H1 (cell line): ENCODE measurements at regions not wholly inside any gene's neighbourhood (a gene's known extent, or its start where the extent isn't known, plus 50 kb on each side); places are given as distances from the start of the nearest gene placed in this dataset.

Experiments used
- CTCF ChIA-PET: fragments of 300-600 bp; sonication (Branson Sonifier 250); formaldehyde crosslinking; loops from one replicate; lab custom pipeline; 2021; ENCODE audit not compliant: partially characterized antibody; lab: Charles Lee
- POLR2A ChIA-PET: fragments of 300-600 bp; sonication (Branson Sonifier 250); formaldehyde crosslinking; loops from one replicate; lab custom pipeline; 2021; ENCODE audit warnings: inconsistent platforms; ENCODE audit not compliant: partially characterized antibody; lab: Charles Lee
- DNase-seq, 2 experiments: peaks; one replicate each; pipeline versions ENCODE4 v3.0.0 to v3.0.0-alpha.2; 2010 to 2022; ENCODE audit warnings: low spot score in 2 of 2, low read depth in 1 of 2, mixed read lengths in 1 of 2
- FAIRE-seq: peaks from 2 replicates; lab custom pipeline; 2011; peaks lifted over from hg19 to GRCh38; lab: Jason Lieb, UNC
- H2AFZ ChIP-seq: 2 replicates; pipeline ENCODE4 v1.8.1; 2012; ENCODE audit warnings: low read length, inconsistent platforms
- H2AK5ac ChIP-seq: 2 replicates; pipeline ENCODE4 v1.6.1; 2013; ENCODE audit warnings: low read depth, low read length
- H2BK120ac ChIP-seq: replicated peaks from 2 replicates; pipeline ENCODE3; 2013; ENCODE audit warnings: low read depth, low read length, inconsistent platforms
- H2BK12ac ChIP-seq: 2 replicates; pipeline ENCODE4 v1.6.1; 2013; ENCODE audit warnings: low read depth, low read length
- H2BK15ac ChIP-seq: 2 replicates; pipeline ENCODE4 v1.6.1; 2013; ENCODE audit warnings: low read length
- H2BK20ac ChIP-seq: 2 replicates; pipeline ENCODE4 v1.6.1; 2013; ENCODE audit warnings: low read length
- H2BK5ac ChIP-seq: 2 replicates; pipeline ENCODE4 v1.6.1; 2013; ENCODE audit warnings: low read depth, low read length
- H3K14ac ChIP-seq: 2 replicates; pipeline ENCODE4 v1.6.1; 2013; ENCODE audit warnings: inconsistent platforms; ENCODE audit not compliant: insufficient read length
- H3K18ac ChIP-seq: 2 replicates; pipeline ENCODE4 v1.6.1; 2013; ENCODE audit warnings: low read length; ENCODE audit errors: extremely low read depth
- H3K23ac ChIP-seq: 2 replicates; pipeline ENCODE4 v1.6.1; 2013; ENCODE audit warnings: inconsistent platforms; ENCODE audit not compliant: insufficient read length
- H3K23me2 ChIP-seq: 2 replicates; pipeline ENCODE4 v1.6.1; 2013; ENCODE audit warnings: low read depth, low read length
- H3K27ac ChIP-seq: 2 replicates; pipeline ENCODE4 v1.6.1; 2011; ENCODE audit warnings: low read depth, low read length, inconsistent platforms
- H3K27me3 ChIP-seq, 4 experiments: replicated peaks in 1 of 4; 1 replicate in 1 of 4; 2 replicates in 3 of 4; pipeline versions ENCODE4 v1.6.1 to v1.8.1; 2011 to 2013; ENCODE audit warnings: low read length in 3 of 4, mild to moderate bottlenecking in 3 of 4, inconsistent platforms in 2 of 4, mixed read lengths in 2 of 4, moderate library complexity in 1 of 4; ENCODE audit not compliant: control insufficient read depth in 3 of 4, insufficient read depth in 3 of 4; ENCODE audit errors: extremely low read depth in 1 of 4
- H3K36me3 ChIP-seq, 4 experiments: 2 replicates each; pipeline versions ENCODE4 v1.6.1 to v1.8.1; 2011 to 2013; ENCODE audit warnings: mild to moderate bottlenecking in 4 of 4, low read length in 3 of 4, moderate library complexity in 2 of 4, control low read depth in 1 of 4, inconsistent platforms in 1 of 4; ENCODE audit not compliant: insufficient read depth in 4 of 4, control insufficient read depth in 2 of 4
- H3K4ac ChIP-seq: replicated peaks from 2 replicates; pipeline ENCODE3; 2013; ENCODE audit warnings: low read length, low read depth, mixed read lengths, inconsistent platforms; ENCODE audit not compliant: insufficient read length
- H3K4me1 ChIP-seq, 4 experiments: replicated peaks in 1 of 4; 1 replicate in 1 of 4; 2 replicates in 3 of 4; pipeline versions ENCODE4 v1.6.1 to v1.8.1; 2011 to 2013; ENCODE audit warnings: low read length in 3 of 4, inconsistent platforms in 2 of 4, mixed read lengths in 1 of 4; ENCODE audit not compliant: insufficient read depth in 4 of 4, control insufficient read depth in 3 of 4
- H3K4me2 ChIP-seq, 2 experiments: 2 replicates each; pipeline versions ENCODE4 v1.6.1 to v1.8.1; 2011 to 2013; ENCODE audit warnings: low read depth in 2 of 2, low read length in 2 of 2, control low read depth in 1 of 2, inconsistent platforms in 1 of 2, mild to moderate bottlenecking in 1 of 2; ENCODE audit not compliant: insufficient read depth in 1 of 2
- H3K4me3 ChIP-seq, 4 experiments: fragments of 200-600, 300-600 bp in 1 of 4; sonication (generic), shearing (Covaris generic), sonication (Bioruptor Twin) in 1 of 4; 2 replicates each; pipeline versions ENCODE4 v1.5.1 to v1.8.1; 2011 to 2016; ENCODE audit warnings: low read length in 4 of 4, low read depth in 3 of 4, control low read depth in 2 of 4, inconsistent platforms in 2 of 4, mild to moderate bottlenecking in 2 of 4, mixed read lengths in 1 of 4, moderate library complexity in 1 of 4; ENCODE audit not compliant: insufficient read depth in 2 of 4; ENCODE audit errors: extremely low read depth in 1 of 4
- H3K56ac ChIP-seq: replicated peaks from 2 replicates; pipeline ENCODE3; 2013; ENCODE audit warnings: low read depth, mild to moderate bottlenecking, mixed read lengths, low read length, inconsistent platforms; ENCODE audit not compliant: insufficient read length
- H3K79me1 ChIP-seq: 2 replicates; pipeline ENCODE4 v1.6.1; 2013; ENCODE audit warnings: low read depth, low read length, control low read depth
- H3K79me2 ChIP-seq, 2 experiments: 2 replicates each; pipeline versions ENCODE4 v1.6.1 to v1.8.1; 2012 to 2013; ENCODE audit warnings: low read length in 2 of 2, mild to moderate bottlenecking in 2 of 2, inconsistent platforms in 1 of 2; ENCODE audit not compliant: insufficient read depth in 2 of 2, control insufficient read depth in 1 of 2
- H3K9ac ChIP-seq, 4 experiments: replicated peaks in 1 of 4; 1 replicate in 1 of 4; 2 replicates in 3 of 4; pipeline versions ENCODE4 v1.6.1 to v1.8.1; 2011 to 2013; ENCODE audit warnings: low read depth in 3 of 4, low read length in 3 of 4, control low read depth in 2 of 4, mild to moderate bottlenecking in 2 of 4, moderate library complexity in 2 of 4, inconsistent platforms in 1 of 4; ENCODE audit errors: extremely low read depth in 1 of 4
- H3K9me3 ChIP-seq, 2 experiments: 2 replicates each; pipeline versions ENCODE4 v1.6.1 to v1.8.1; 2012 to 2013; ENCODE audit warnings: mild to moderate bottlenecking in 2 of 2, moderate library complexity in 2 of 2, control low read depth in 1 of 2, inconsistent platforms in 1 of 2, low read depth in 1 of 2, low read length in 1 of 2, mixed read lengths in 1 of 2; ENCODE audit not compliant: insufficient read depth in 2 of 2
- H4K20me1 ChIP-seq, 2 experiments: replicated peaks in 1 of 2; 2 replicates each; pipeline versions ENCODE3 to v1.8.1; 2011 to 2013; ENCODE audit warnings: inconsistent platforms in 2 of 2, low read length in 2 of 2, mild to moderate bottlenecking in 1 of 2; ENCODE audit not compliant: insufficient read depth in 2 of 2, control insufficient read depth in 1 of 2
- H4K5ac ChIP-seq: 2 replicates; pipeline ENCODE4 v1.6.1; 2013; ENCODE audit warnings: low read length, low read depth, mixed read lengths, inconsistent platforms; ENCODE audit not compliant: insufficient read length
- H4K8ac ChIP-seq: 2 replicates; pipeline ENCODE4 v1.8.0; 2013; ENCODE audit warnings: mild to moderate bottlenecking, moderate library complexity, low read length, inconsistent platforms; ENCODE audit not compliant: insufficient read depth; ENCODE audit errors: extremely low read depth
- H4K91ac ChIP-seq: replicated peaks from 2 replicates; pipeline ENCODE3; 2013; ENCODE audit warnings: low read length, mixed read lengths, inconsistent platforms; ENCODE audit not compliant: insufficient read length
- CBX8 ChIP-seq: fragments of 300-800, 300-1000 bp; sonication (generic); IDR thresholded peaks from 2 replicates; pipeline ENCODE4 v1.7.1; 2016; ENCODE audit warnings: low read depth, low read length, borderline replicate concordance
- EGR1 ChIP-seq: IDR thresholded peaks from 2 replicates; pipeline ENCODE4 v1.6.1; 2011; ENCODE audit warnings: low read depth, low read length, borderline replicate concordance
- FOSL1 ChIP-seq: IDR thresholded peaks from 2 replicates; pipeline ENCODE4 v1.6.1; 2011; ENCODE audit warnings: mild to moderate bottlenecking, low read depth, low read length, moderate library complexity; ENCODE audit not compliant: insufficient read depth
- GABPA ChIP-seq: IDR thresholded peaks from 2 replicates; pipeline ENCODE4 v1.6.1; 2011; ENCODE audit warnings: mild to moderate bottlenecking, low read length, moderate library complexity, borderline replicate concordance; ENCODE audit not compliant: insufficient read depth
- GTF2F1 ChIP-seq: IDR thresholded peaks from 2 replicates; pipeline ENCODE4 v1.6.1; 2012; ENCODE audit warnings: low read depth, low read length, improper control_type of control experiment, borderline replicate concordance
- JUND ChIP-seq: IDR thresholded peaks from 2 replicates; pipeline ENCODE4 v1.6.1; 2011; ENCODE audit warnings: mild to moderate bottlenecking, improper control_type of control experiment, low read length
- KDM5A ChIP-seq: fragments of 200-600 bp; IDR thresholded peaks from 2 replicates; pipeline ENCODE4 v1.7.1; 2012; ENCODE audit warnings: mild to moderate bottlenecking, low read length, inconsistent platforms, mixed read lengths
- POLR2A ChIP-seq, 2 experiments: IDR thresholded peaks; 1 replicate in 1 of 2; 2 replicates in 1 of 2; pipeline ENCODE4 v1.6.1; 2011; ENCODE audit warnings: low read depth in 2 of 2, low read length in 2 of 2, mild to moderate bottlenecking in 2 of 2; ENCODE audit errors: control extremely low read depth in 1 of 2
- RBBP5 ChIP-seq: IDR thresholded peaks from 2 replicates; pipeline ENCODE4 v1.7.1; 2012; ENCODE audit warnings: low read depth, mild to moderate bottlenecking, inconsistent platforms, low read length, moderate library complexity, borderline replicate concordance
- RNF2 ChIP-seq: fragments of 200-900, 300-1000 bp; sonication (generic); IDR thresholded peaks from 2 replicates; pipeline ENCODE4 v1.7.1; 2016; ENCODE audit warnings: borderline replicate concordance, low read depth, mild to moderate bottlenecking, antibody characterized with exemption, low read length; ENCODE audit not compliant: poor library complexity, severe bottlenecking; ENCODE audit errors: missing control alignments
- SIX5 ChIP-seq: IDR thresholded peaks from 2 replicates; pipeline ENCODE4 v1.6.1; 2011; ENCODE audit warnings: mild to moderate bottlenecking, low read depth, low read length
- SP1 ChIP-seq: IDR thresholded peaks from 2 replicates; pipeline ENCODE4 v1.6.1; 2011; ENCODE audit warnings: low read depth, low read length
- SP4 ChIP-seq: IDR thresholded peaks from 2 replicates; pipeline ENCODE4 v1.6.1; 2012; ENCODE audit warnings: low read length, inconsistent platforms
- SUZ12 ChIP-seq: fragments of 200-600 bp; sonication (generic); IDR thresholded peaks from 2 replicates; pipeline ENCODE4 v1.6.1; 2012; ENCODE audit warnings: mild to moderate bottlenecking, inconsistent platforms, low read length, moderate library complexity, mixed read lengths
- TCF12 ChIP-seq: IDR thresholded peaks from 2 replicates; pipeline ENCODE4 v1.6.1; 2011; ENCODE audit warnings: low read depth, mild to moderate bottlenecking, low read length
- WGBS, 2 experiments: shearing (Covaris generic) in 1 of 2; methylation state at CpG; one replicate each; pipeline versions ENCODE4 v1.1.6 to v1.1.7; 2013 to 2015; ENCODE audit warnings: low lambda C conversion rate in 2 of 2, mixed read lengths in 2 of 2, inconsistent platforms in 1 of 2, low coverage in 1 of 2, missing lambda C conversion rate in 1 of 2; ENCODE audit not compliant: insufficient replicate concordance in 2 of 2, insufficient coverage in 1 of 2, insufficient read length in 1 of 2; ENCODE audit errors: extremely low coverage in 1 of 2, missing lambda C conversion rate in 1 of 2; 5-methylcytosine and 5-hydroxymethylcytosine counted together
- TF ChIP-seq, protein P1 (sequence below): IDR thresholded peaks from 2 replicates; pipeline ENCODE4 v1.6.1; 2011; ENCODE audit warnings: low read depth, mild to moderate bottlenecking, low read length; ENCODE audit not compliant: insufficient read depth

DNA sequence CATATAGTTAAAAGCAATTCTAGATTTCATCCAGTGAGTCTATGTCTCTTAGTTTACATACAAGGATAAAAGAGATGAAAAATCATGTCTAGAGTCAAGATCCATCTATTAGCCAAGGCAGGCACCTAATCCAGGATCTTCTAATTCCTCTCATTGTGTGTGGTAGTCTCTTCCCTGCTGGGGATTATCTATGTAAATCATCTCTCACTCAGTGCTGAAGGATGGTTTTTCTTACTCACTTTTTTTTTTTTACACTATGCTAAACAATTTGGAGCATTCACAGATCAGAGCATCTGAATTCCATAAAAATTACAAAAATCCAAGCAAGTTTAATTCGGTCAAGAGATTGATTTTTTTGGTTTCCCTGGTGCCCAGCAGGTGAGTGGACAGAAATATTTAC is 154.9 kb upstream of the GDNF start:
- POLR2A ChIA-PET, result no interaction called here
- no peak overlapping the region for H4K8ac ChIP-seq
- FAIRE-seq, result no peak
- no peak overlapping the region for H3K4me3 ChIP-seq
- H3K18ac ChIP-seq, result no peak overlapping the region
- H3K9me3 ChIP-seq, result no peaks in the 10 kb centered on the region
- H2BK120ac ChIP-seq, result no peak overlapping the region
- H3K79me2 ChIP-seq, result no peaks in the 10 kb centered on the region
- H3K4me1 ChIP-seq, result no peaks in the 10 kb centered on the region; a peak in 1 of 7 replicates
- no peak overlapping the region for H3K27ac ChIP-seq
- no peak overlapping the region for H2BK15ac ChIP-seq
- no peak overlapping the region for H3K9ac ChIP-seq
- H2BK5ac ChIP-seq, result no peak overlapping the region
- no peak overlapping the region for H2AFZ ChIP-seq
- H3K79me1 ChIP-seq, result no peaks in the 10 kb centered on the region
- H4K91ac ChIP-seq, result no peak overlapping the region
- H3K36me3 ChIP-seq, result no peaks in the 10 kb centered on the region
- DNase-seq, result no peak
- WGBS, 2 experiments, result 100% methylated on average over 1 of the region's 1 CpG; no CpG with 5 or more reads in 1 of the 2 experiments
- CTCF ChIA-PET, result no interaction called here
- H2BK12ac ChIP-seq, result no peak overlapping the region
- H3K27me3 ChIP-seq, result no peaks in the 10 kb centered on the region
- H2AK5ac ChIP-seq, result no peak overlapping the region
- H4K5ac ChIP-seq, result no peak overlapping the region
- no peak overlapping the region for H3K23ac ChIP-seq
- no peak overlapping the region for H3K4me2 ChIP-seq
- H3K23me2 ChIP-seq, result no peaks in the 10 kb centered on the region
- H3K56ac ChIP-seq, result no peak overlapping the region
- no peak overlapping the region for H2BK20ac ChIP-seq
- no peak overlapping the region for H3K14ac ChIP-seq
- H4K20me1 ChIP-seq, result no peaks in the 10 kb centered on the region
- H3K4ac ChIP-seq, result no peak overlapping the region
- TF ChIP-seq SUZ12 (no peak), GTF2F1 (no peak), KDM5A (no peak), GABPA (no peak), SIX5 (no peak), POLR2A (IDR thresholded peaks at IDR 0.05; ENCODE audit: control extremely low read depth in 1 of 2, low read depth in 2 of 2, low read length in 2 of 2) (no peak), JUND (no peak), RBBP5 (no peak), CBX8 (no peak), RNF2 (no peak), FOSL1 (no peak), SP1 (no peak), TCF12 (no peak), SP4 (no peak), EGR1 (no peak)
- TF ChIP-seq, protein P1, sequence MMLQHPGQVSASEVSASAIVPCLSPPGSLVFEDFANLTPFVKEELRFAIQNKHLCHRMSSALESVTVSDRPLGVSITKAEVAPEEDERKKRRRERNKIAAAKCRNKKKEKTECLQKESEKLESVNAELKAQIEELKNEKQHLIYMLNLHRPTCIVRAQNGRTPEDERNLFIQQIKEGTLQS, result no peak
